Gastrocnemius medialis (tissue), 4 donors: ENCODE measurements at regions not wholly inside any gene's neighbourhood (a gene's known extent, or its start where the extent isn't known, plus 50 kb on each side); places are given as distances from the start of the nearest gene placed in this dataset.

Experiments
- ATAC-seq, 2 donors: fragments of 150-250 bp; one replicate each; pipeline ENCODE4 v1.9.1; 2016
- DNase-seq, 2 donors: peaks; one replicate each; pipeline ENCODE4 v3.0.0-alpha.2; 2019
- H3K27ac ChIP-seq, 4 donors: fragments of 200-600 bp; sonication (generic); 1 replicate in 1 of 4; 2 replicates in 3 of 4; pipeline ENCODE4 v1.5.1; 2016 to 2018; ENCODE audit warnings: mild to moderate bottlenecking in 2 of 4, moderate library complexity in 1 of 4
- H3K27me3 ChIP-seq, 3 donors: fragments of 200-600 bp; sonication (generic) in 2 of 3; 1 replicate in 1 of 3; 2 replicates in 2 of 3; pipeline versions ENCODE4 v1.5.1 to v1.6.0; 2016 to 2019; ENCODE audit warnings: mild to moderate bottlenecking in 1 of 3, moderate library complexity in 1 of 3
- H3K36me3 ChIP-seq, 2 donors: fragments of 200-600 bp; sonication (generic) in 1 of 2; one replicate each; pipeline ENCODE4 v1.5.1; 2017 to 2018
- H3K4me1 ChIP-seq, 2 donors: fragments of 200-600 bp; sonication (generic) in 1 of 2; one replicate each; pipeline ENCODE4 v1.5.1; 2016 to 2017; ENCODE audit warnings: mild to moderate bottlenecking in 2 of 2
- H3K4me3 ChIP-seq, 4 donors: fragments of 200-600 bp; sonication (generic) in 3 of 4; 1 replicate in 1 of 4; 2 replicates in 3 of 4; pipeline ENCODE4 v1.5.1; 2016 to 2019; ENCODE audit warnings: mild to moderate bottlenecking in 2 of 4
- H3K9me3 ChIP-seq, 3 donors: fragments of 200-600 bp; sonication (generic) in 2 of 3; 1 replicate in 1 of 3; 2 replicates in 2 of 3; pipeline ENCODE4 v1.5.1; 2016 to 2019
- CTCF ChIP-seq, 5 experiments: fragments of 450-650 bp in 3 of 5; fragments of 200-600 bp in 2 of 5; sonication (generic) in 2 of 5; IDR thresholded peaks in 4 of 5; conservative IDR thresholded peaks in 1 of 5; 1 replicate in 4 of 5; 2 replicates in 1 of 5; pipeline ENCODE4 v1.5.1; 2016 to 2019; ENCODE audit warnings: antibody characterized with exemption in 5 of 5, mild to moderate bottlenecking in 3 of 5, moderate library complexity in 3 of 5
- POLR2A ChIP-seq, 2 donors: fragments of 450-650 bp; IDR thresholded peaks; one replicate each; pipeline ENCODE4 v1.6.1; 2017; ENCODE audit warnings: antibody characterized with exemption in 2 of 2, mild to moderate bottlenecking in 2 of 2, moderate library complexity in 2 of 2
- in situ Hi-C, 4 donors: fragments of 200-750 bp; cut with MboI; loops; one replicate each; pipeline versions ENCODE4 v1.15.0 to v1.8.0; 2017; ENCODE audit warnings: low sequenced_read_pairs in 4 of 4
- intact Hi-C: fragments of 100-400 bp; cut with DNase I; formaldehyde crosslinking; loops from one replicate; pipeline ENCODE4 v1.15.1; 2023; ENCODE audit warnings: low total_unique reads

GRCh38 chr12:77469578-77470333, 360.9 kb upstream of the NAV3 start:
- Histone ChIP-seq H3K27me3 (no peaks in the 10 kb centered on the region), H3K4me1 (no peaks in the 10 kb centered on the region), H3K4me3 (no peak overlapping the region), H3K9me3 (no peaks in the 10 kb centered on the region), H3K36me3 (no peaks in the 10 kb centered on the region), H3K27ac (no peak overlapping the region)
- in situ Hi-C loops (no loop called here), intact Hi-C loops (no loop called here)
- DNase-seq (no peak), ATAC-seq (no peak)
- no peak for TF ChIP-seq POLR2A (IDR thresholded peaks at IDR 0.05)
- TF ChIP-seq CTCF (IDR thresholded peaks at IDR 0.05 in 4 of 5, conservative IDR thresholded peaks at IDR 0.05 in 1 of 5), result no peak

- in situ Hi-C loops (no loop called here), intact Hi-C loops (no loop called here)
Measured at GRCh38 chr12:77442633-77443032, 377.3 kb upstream of the E2F7 start.

DNA sequence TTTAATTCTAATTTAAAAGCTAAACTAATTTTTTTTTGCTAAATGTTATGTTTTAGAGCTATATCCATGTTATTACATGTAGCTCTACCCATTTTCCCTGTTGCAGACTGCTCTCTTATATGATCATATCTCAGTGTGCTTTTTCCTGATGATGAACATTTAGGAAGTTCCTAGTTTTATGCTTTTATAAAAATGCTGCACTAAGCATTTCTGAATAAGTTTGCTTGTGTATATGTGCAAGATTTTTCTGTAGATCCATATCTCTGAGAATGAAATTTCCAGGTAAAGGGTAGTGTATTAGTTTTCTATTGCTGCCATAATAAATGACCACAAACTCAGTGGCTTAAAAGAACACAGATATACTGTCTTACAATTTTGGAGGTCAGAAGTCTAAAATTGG, 374.4 kb upstream of the E2F7 start:
- no peak for TF ChIP-seq CTCF (IDR thresholded peaks at IDR 0.05 in 4 of 5, conservative IDR thresholded peaks at IDR 0.05 in 1 of 5)
- TF ChIP-seq POLR2A (IDR thresholded peaks at IDR 0.05), result no peak
- no peak overlapping the region for H3K4me3 ChIP-seq
- in situ Hi-C loops, result no loop called here
- H3K27me3 ChIP-seq, result no peaks in the 10 kb centered on the region
- intact Hi-C loops, result no loop called here
- no peak overlapping the region for H3K27ac ChIP-seq
- no peaks in the 10 kb centered on the region for H3K4me1 ChIP-seq
- H3K9me3 ChIP-seq, result no peaks in the 10 kb centered on the region
- no peaks in the 10 kb centered on the region for H3K36me3 ChIP-seq
- no peak for ATAC-seq
- no peak for DNase-seq

More at GRCh38 chr12:77442633-77443032, 377.3 kb upstream of the E2F7 start:
- H3K27ac ChIP-seq, result no peak overlapping the region
- no peaks in the 10 kb centered on the region for H3K4me1 ChIP-seq
- no peaks in the 10 kb centered on the region for H3K9me3 ChIP-seq
- no peaks in the 10 kb centered on the region for H3K27me3 ChIP-seq
- ATAC-seq, result no peak
- TF ChIP-seq CTCF (IDR thresholded peaks at IDR 0.05 in 4 of 5, conservative IDR thresholded peaks at IDR 0.05 in 1 of 5), result no peak
- no peak for TF ChIP-seq POLR2A (IDR thresholded peaks at IDR 0.05)
- no peaks in the 10 kb centered on the region for H3K36me3 ChIP-seq
- DNase-seq, result no peak
- no peak overlapping the region for H3K4me3 ChIP-seq

- Histone ChIP-seq H3K36me3 (no peaks in the 10 kb centered on the region), H3K27ac (no peak overlapping the region), H3K9me3 (no peaks in the 10 kb centered on the region), H3K4me3 (no peak overlapping the region), H3K27me3 (no peaks in the 10 kb centered on the region), H3K4me1 (no peaks in the 10 kb centered on the region)
- intact Hi-C loops, result no loop called here
- in situ Hi-C loops, result no loop called here
- DNase-seq (no peak), ATAC-seq (no peak)
- TF ChIP-seq POLR2A (IDR thresholded peaks at IDR 0.05) (no peak), CTCF (IDR thresholded peaks at IDR 0.05 in 4 of 5, conservative IDR thresholded peaks at IDR 0.05 in 1 of 5) (no peak)
Measured at GRCh38 chr12:77438644-77439043, 373.3 kb upstream of the E2F7 start.

- DNase-seq (no peak), ATAC-seq (no peak)
- Histone ChIP-seq H3K27me3 (no peaks in the 10 kb centered on the region), H3K4me3 (no peak overlapping the region), H3K27ac (no peak overlapping the region), H3K4me1 (no peaks in the 10 kb centered on the region), H3K9me3 (no peaks in the 10 kb centered on the region), H3K36me3 (no peaks in the 10 kb centered on the region)
- intact Hi-C loops (no loop called here), in situ Hi-C loops (no loop called here)
- no peak for TF ChIP-seq CTCF (IDR thresholded peaks at IDR 0.05 in 4 of 5, conservative IDR thresholded peaks at IDR 0.05 in 1 of 5)
- TF ChIP-seq POLR2A (IDR thresholded peaks at IDR 0.05), result no peak
Measured at GRCh38 chr12:77437206-77437605, 371.8 kb upstream of the E2F7 start.
